Colonic mucosa (tissue), 4 donors: ENCODE measurements at regions not wholly inside any gene's neighbourhood (a gene's known extent, or its start where the extent isn't known, plus 50 kb on each side); places are given as distances from the start of the nearest gene placed in this dataset.

Source experiments
- DNase-seq: peaks from one replicate; pipeline ENCODE4 v3.0.0-alpha.2; 2020
- H3K27ac ChIP-seq: fragments of 200-600 bp; one replicate; pipeline ENCODE4 v1.8.0; 2021
- H3K27me3 ChIP-seq: fragments of 200-600 bp; one replicate; pipeline ENCODE4 v1.8.0; 2021
- H3K36me3 ChIP-seq: fragments of 200-600 bp; one replicate; pipeline ENCODE4 v1.8.0; 2021
- H3K4me1 ChIP-seq: fragments of 200-600 bp; one replicate; pipeline ENCODE4 v1.8.0; 2021; ENCODE audit warnings: mild to moderate bottlenecking
- H3K4me3 ChIP-seq: fragments of 200-600 bp; one replicate; pipeline ENCODE4 v1.8.0; 2021
- H3K9ac ChIP-seq, 2 donors: one replicate each; pipeline ENCODE4 v1.7.0; 2013; ENCODE audit warnings: control low read depth in 2 of 2, low read depth in 2 of 2, low read length in 2 of 2
- H3K9me3 ChIP-seq: fragments of 200-600 bp; one replicate; pipeline ENCODE4 v1.8.0; 2021
- intact Hi-C: fragments of 100-400 bp; cut with DNase I; formaldehyde crosslinking; loops from one replicate; pipeline ENCODE4 v1.14.1; 2022
- TF ChIP-seq, protein P1 (sequence below): fragments of 200-600 bp; IDR thresholded peaks from one replicate; pipeline ENCODE4 v1.8.0; 2022; ENCODE audit warnings: antibody characterized with exemption, mild to moderate bottlenecking
- donor health status: healthy.
- donor health status: DM: no; HTN: no; CAD: no.
- donor health status: DM: no; HTN: no; CAD: no.

DNA sequence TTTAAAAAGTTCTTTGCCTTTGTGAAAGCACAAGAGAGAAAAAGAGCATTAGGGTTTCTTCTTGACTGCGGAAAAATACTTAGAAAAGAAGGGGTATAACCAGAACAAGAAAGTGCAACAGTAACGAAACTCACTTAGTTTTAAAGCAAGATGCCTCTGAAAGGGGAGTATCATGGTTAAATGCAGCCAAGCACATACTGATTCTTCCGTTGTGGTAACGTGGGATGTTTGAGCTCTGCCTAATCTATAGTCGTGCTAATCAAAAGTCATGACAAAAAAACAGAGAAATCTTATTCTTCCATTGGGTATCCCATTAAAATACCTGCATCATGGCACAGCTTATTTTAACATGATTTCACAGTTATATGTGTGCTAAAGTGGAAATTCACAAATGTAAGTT is 187.8 kb upstream of the LRFN5 start:
- DNase-seq: no peak
- H3K27ac ChIP-seq: no peak overlapping the region
- H3K4me3 ChIP-seq: no peak overlapping the region
- no peak overlapping the region for H3K9ac ChIP-seq
- no peaks in the 10 kb centered on the region for H3K27me3 ChIP-seq
- TF ChIP-seq, protein P1, sequence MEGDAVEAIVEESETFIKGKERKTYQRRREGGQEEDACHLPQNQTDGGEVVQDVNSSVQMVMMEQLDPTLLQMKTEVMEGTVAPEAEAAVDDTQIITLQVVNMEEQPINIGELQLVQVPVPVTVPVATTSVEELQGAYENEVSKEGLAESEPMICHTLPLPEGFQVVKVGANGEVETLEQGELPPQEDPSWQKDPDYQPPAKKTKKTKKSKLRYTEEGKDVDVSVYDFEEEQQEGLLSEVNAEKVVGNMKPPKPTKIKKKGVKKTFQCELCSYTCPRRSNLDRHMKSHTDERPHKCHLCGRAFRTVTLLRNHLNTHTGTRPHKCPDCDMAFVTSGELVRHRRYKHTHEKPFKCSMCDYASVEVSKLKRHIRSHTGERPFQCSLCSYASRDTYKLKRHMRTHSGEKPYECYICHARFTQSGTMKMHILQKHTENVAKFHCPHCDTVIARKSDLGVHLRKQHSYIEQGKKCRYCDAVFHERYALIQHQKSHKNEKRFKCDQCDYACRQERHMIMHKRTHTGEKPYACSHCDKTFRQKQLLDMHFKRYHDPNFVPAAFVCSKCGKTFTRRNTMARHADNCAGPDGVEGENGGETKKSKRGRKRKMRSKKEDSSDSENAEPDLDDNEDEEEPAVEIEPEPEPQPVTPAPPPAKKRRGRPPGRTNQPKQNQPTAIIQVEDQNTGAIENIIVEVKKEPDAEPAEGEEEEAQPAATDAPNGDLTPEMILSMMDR: no peak
- no peaks in the 10 kb centered on the region for H3K36me3 ChIP-seq
- no peaks in the 10 kb centered on the region for H3K9me3 ChIP-seq
- intact Hi-C loops: no loop called here
- H3K4me1 ChIP-seq: no peaks in the 10 kb centered on the region

DNA sequence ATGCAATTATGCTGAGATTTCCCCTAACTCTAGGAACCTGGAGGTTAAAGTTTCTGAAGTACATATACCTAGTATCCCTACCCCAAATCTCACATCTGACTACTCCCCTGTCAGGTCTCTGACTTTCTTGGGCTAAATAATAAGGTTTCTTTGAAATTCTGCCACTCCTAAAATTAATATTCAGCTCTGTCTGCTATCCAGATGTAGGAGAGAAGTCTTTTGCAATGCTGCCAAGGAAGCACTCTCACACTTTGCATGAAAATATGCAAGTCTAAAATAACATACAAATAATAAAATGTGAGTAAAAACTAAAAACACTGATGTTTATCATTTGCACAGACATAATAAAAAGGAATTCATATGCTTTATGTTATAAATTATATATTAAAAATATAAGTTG is 196.9 kb upstream of the LRFN5 start:
- DNase-seq: no peak
- H3K36me3 ChIP-seq: no peaks in the 10 kb centered on the region
- H3K4me3 ChIP-seq: no peak overlapping the region

DNA sequence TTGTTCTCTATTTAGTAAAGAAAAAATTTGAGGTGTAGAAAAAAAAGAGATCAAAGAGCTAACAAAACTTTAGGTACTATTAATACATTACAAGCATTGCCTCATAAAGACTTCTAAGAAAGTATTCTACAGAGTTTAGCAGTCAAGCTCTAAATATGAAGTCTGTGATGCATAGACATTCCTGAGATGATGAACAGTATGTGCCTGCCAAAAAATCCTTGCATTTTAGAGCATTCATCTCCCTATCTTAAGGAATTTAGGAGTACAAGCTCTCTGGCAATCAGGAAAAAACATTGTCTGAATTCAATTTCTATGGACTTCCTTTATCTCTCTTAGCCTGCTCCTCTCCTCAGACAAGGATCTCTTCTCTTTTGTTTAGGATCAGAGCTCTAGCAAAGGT is 202.6 kb upstream of the LRFN5 start:
- Histone ChIP-seq H3K4me1 (no peaks in the 10 kb centered on the region), H3K27ac (no peak overlapping the region), H3K27me3 (no peaks in the 10 kb centered on the region), H3K36me3 (no peaks in the 10 kb centered on the region), H3K9me3 (no peaks in the 10 kb centered on the region), H3K4me3 (no peak overlapping the region), H3K9ac (no peak overlapping the region)
- no peak for DNase-seq
- intact Hi-C loops: no loop called here
- TF ChIP-seq, protein P1: no peak

More for the DNA sequence above, 196.9 kb upstream of the LRFN5 start:
- no peak overlapping the region for H3K27ac ChIP-seq
- H3K4me1 ChIP-seq: no peaks in the 10 kb centered on the region
- TF ChIP-seq, protein P1: no peak
- no peak overlapping the region for H3K9ac ChIP-seq
- H3K27me3 ChIP-seq: no peaks in the 10 kb centered on the region
- H3K9me3 ChIP-seq: no peaks in the 10 kb centered on the region
- intact Hi-C loops: no loop called here

DNA sequence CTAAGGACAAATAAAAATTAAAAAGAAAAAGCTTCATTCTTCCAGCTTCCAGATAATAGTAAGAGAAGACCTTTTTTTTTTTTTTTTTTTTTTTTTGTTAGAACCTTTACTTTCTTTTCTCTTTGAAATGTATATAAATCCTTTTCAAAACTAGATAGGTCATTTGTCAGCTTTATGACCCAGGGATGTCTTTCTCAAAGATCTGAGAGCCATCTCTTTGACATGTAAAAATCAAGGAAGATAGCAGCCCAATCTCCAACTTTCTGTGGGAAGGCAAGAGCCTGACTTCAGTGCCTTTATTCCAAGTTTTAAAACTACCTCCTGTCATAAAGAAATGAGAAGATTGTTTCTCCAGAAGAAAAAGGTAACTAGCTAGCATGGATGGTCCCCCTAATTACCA is 203.3 kb upstream of the LRFN5 start:
- intact Hi-C loops: no loop called here
- no peak overlapping the region for H3K27ac ChIP-seq
- no peak for DNase-seq
- H3K36me3 ChIP-seq: no peaks in the 10 kb centered on the region
- H3K27me3 ChIP-seq: no peaks in the 10 kb centered on the region
- H3K9me3 ChIP-seq: no peaks in the 10 kb centered on the region
- H3K9ac ChIP-seq: no peak overlapping the region
- no peaks in the 10 kb centered on the region for H3K4me1 ChIP-seq
- TF ChIP-seq, protein P1: no peak
- H3K4me3 ChIP-seq: no peak overlapping the region

- H3K9ac ChIP-seq: no peak overlapping the region
- intact Hi-C loops: no loop called here
- H3K27me3 ChIP-seq: no peaks in the 10 kb centered on the region
- H3K27ac ChIP-seq: no peak overlapping the region
- H3K4me1 ChIP-seq: no peaks in the 10 kb centered on the region
- DNase-seq: no peak
- TF ChIP-seq, protein P1: no peak
- no peak overlapping the region for H3K4me3 ChIP-seq
- H3K36me3 ChIP-seq: no peaks in the 10 kb centered on the region
- no peaks in the 10 kb centered on the region for H3K9me3 ChIP-seq
Measured at GRCh38 chr14:41397926-41398325, 208.8 kb upstream of the LRFN5 start.

DNA sequence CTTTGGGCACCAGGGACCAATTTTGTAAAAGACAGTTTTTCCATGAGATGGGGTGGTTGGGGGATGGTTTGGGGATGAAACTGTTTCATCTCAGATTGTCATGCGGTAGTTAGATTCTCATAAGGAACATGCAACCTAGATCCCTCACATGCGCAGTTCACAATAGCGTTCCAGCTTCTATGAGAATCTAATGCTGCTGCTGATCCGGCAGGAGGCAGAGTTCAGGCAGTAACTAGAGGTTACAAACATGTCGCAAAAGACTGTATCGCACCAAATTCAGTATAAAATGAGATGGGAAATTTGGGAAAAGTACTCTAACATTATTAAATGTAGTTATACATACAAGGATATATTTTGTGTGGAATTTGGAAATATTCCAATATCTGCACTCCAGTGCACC is 213.2 kb upstream of the LRFN5 start:
- Histone ChIP-seq H3K27ac (no peak overlapping the region), H3K9me3 (no peaks in the 10 kb centered on the region), H3K4me3 (no peak overlapping the region), H3K27me3 (no peaks in the 10 kb centered on the region), H3K9ac (no peak overlapping the region), H3K4me1 (no peaks in the 10 kb centered on the region), H3K36me3 (no peaks in the 10 kb centered on the region)
- intact Hi-C loops: no loop called here
- DNase-seq: no peak
- TF ChIP-seq, protein P1: no peak
